ENCODE measurements at regions not wholly inside any gene's neighbourhood (a gene's known extent, or its start where the extent isn't known, plus 50 kb on each side); places are given as distances from the start of the nearest gene placed in this dataset.

DNA sequence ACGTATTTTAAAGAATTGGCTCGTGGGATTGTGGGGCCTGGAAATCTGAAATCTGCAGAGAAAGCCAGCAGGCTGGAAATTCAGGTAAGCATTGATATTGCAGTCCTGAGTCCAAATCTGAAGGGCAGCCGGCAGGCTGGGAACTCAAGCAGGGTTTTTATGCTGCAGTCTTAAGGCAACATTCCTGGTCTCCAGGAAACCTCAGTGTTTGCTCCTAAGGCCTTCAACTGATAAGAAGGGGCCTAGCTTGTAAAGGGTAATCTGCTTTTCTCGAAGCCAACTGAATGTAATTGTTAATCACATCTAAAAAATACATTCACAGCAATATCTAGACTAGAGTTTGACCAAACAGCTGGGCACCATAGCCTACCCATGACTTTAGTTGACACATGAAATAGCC, 154.4 kb downstream of the EFNB2 start:
- no peak for DNase-seq (ENCODE audit: extremely low spot score)
- ChIA-PET CTCF (interaction anchor here (1.1 kb wide), 1 partner anchor 11 kb away, joined by 3 read pairs; no protein-coding TSS in a partner anchor), POLR2A (no interaction called here)
- no peak for TF ChIP-seq CTCF (IDR thresholded peaks at IDR 0.05; ENCODE audit: control extremely low read depth, extremely low read depth, low read depth, missing control alignments)

DNA sequence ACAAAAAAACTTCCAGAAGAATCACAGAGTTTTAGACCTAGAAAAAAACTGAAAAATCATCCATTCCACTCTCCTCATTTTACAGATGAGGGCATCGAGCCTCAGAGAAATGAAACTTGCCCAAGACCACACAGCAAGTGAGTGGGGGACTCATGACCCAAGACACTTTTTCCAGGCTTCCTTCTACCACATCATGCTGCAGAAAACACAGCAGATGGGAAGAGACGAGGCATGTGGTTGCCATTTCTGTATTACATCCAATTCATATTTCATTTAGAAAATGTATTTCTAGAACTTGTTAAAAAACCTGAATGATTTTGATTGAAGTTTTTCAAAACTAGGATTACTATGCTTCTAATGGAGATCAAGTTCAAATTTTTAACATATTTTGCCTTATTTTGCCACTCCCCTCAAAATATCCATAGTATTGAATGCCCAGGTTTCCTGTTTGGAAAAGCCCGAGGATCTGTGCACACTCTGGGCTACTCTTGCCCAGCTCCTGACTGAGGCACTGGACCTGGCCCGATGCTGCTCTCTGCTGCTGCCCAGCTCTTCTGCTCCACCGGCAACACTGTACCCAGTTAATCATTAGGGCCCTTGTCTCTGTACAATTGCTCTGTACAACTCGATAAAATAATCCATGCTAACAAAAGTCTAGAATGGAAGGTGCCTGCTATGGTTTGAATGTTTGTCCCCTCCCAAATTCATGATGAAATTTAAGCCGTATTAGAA, 157.4 kb downstream of the EFNB2 start:
- ChIA-PET CTCF (interaction anchor here (1.3 kb wide), 1 partner anchor 15 kb away, joined by 3 read pairs; no protein-coding TSS in a partner anchor), POLR2A (no interaction called here)
- TF ChIP-seq CTCF (IDR thresholded peaks at IDR 0.05; ENCODE audit: control extremely low read depth, extremely low read depth, low read depth, missing control alignments) = no peak
- no peak for DNase-seq (ENCODE audit: extremely low spot score)

- POLR2A ChIA-PET = no interaction called here
Measured at GRCh38 chr13:106377341-106377740, 158.1 kb downstream of the EFNB2 start.

DNA sequence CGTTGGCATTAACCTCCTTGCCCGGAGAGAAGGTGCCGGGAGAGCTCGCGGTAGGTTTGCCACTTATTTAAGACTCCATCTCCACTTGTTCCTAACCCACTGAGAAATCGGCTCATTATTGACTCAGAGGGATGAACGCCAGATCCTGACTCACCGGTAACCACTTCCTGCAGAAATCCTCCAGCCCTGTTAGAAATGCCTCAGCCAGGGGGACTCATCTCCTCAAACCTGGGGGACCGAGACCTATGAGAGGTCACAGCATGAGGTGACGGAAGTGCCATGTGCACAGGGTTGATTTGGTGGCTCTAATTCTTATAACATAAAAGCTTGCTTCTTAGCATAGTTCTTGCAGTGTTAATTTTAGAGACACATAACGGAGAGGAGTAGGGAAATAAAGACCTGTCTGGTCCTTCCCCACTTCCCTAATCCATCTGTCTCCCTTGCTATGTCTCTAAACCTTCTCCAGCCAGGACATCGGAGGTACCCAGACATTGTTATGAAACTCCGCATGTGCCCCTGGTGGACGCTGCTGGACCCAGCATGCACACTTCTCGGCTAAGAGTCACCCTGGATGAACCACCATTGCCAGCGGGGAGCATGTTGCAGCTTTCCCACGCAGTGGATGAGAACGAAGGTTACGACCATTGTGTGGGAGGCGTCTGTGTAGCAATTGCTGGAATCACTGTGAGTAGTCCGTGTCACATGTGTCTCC, 158.9 kb downstream of the EFNB2 start:
- DNase-seq (ENCODE audit: extremely low spot score) = no peak
- no peak for TF ChIP-seq CTCF (IDR thresholded peaks at IDR 0.05; ENCODE audit: control extremely low read depth, extremely low read depth, low read depth, missing control alignments)
- ChIA-PET POLR2A (no interaction called here), CTCF (no interaction called here)

More at GRCh38 chr13:106377341-106377740, 158.1 kb downstream of the EFNB2 start:
- no peak for TF ChIP-seq CTCF (IDR thresholded peaks at IDR 0.05; ENCODE audit: control extremely low read depth, extremely low read depth, low read depth, missing control alignments)
- DNase-seq (ENCODE audit: extremely low spot score) = no peak
- CTCF ChIA-PET = no interaction called here

- TF ChIP-seq CTCF (IDR thresholded peaks at IDR 0.05; ENCODE audit: control extremely low read depth, extremely low read depth, low read depth, missing control alignments) = no peak
- DNase-seq (ENCODE audit: extremely low spot score) = no peak
- ChIA-PET CTCF (no interaction called here), POLR2A (no interaction called here)
Measured at GRCh38 chr13:106375085-106375484, 160.4 kb downstream of the EFNB2 start.

DNA sequence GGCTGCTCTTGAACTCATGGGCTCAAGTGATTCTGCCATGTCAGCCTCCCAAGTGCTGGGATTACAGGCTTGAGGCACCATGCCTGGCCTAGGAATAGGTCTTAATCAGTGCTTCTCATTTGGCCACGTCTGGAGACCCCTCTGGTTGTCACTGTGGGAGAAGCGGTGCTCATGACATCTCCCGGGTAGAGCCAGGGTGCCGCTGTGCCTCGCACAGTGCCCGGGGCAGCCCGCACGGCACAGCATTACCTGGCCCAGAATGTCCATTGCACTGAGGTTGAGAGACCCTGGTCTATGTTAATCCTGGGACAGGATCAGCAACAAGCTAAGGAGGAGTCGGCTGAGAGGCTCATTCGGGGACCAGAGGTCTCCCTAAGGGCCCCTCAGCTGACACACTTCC, 160.8 kb downstream of the EFNB2 start:
- DNase-seq (ENCODE audit: extremely low spot score) = no peak
- POLR2A ChIA-PET = no interaction called here
- CTCF ChIA-PET = no interaction called here
- TF ChIP-seq CTCF (IDR thresholded peaks at IDR 0.05; ENCODE audit: control extremely low read depth, extremely low read depth, low read depth, missing control alignments) = no peak
